ENCODE measurements at regions not wholly inside any gene's neighbourhood (a gene's known extent, or its start where the extent isn't known, plus 50 kb on each side); places are given as distances from the start of the nearest gene placed in this dataset.

DNA sequence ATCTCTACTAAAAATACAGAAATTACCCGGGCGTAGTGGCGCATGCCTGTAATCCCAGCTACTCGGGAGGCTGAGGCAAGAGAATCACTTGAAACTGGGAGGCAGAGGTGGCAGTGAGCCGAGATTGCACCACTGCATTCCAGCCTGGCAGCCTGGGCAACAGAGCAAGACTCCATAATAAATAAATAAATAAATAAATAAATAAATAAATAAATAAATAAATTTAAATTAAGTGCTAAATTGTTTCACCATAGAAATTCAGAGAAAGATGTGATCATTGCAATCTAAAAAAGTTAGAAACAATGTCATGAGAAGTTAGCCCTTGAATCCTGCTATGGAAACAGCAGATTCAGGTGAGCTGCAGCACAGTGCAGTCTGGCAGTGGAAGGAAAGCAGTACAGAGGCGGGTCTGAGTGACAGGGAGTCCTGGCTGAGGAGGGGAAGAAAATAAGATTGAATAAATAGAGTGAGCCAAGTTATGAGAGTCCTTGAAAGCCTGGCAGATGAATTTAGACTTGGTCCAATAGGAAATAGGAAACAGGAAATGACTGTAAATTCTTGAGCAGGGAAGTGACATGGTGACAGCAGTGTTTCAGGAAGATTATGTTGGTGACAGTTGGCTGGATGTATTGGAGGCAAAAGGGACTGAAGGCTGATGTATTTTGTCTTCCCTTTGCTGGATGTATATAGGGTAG, 241.5 kb downstream of the GXYLT1 start (continued):
- TF ChIP-seq ZNF558 (tag by site-specific recombination; IDR thresholded peaks at IDR 0.05) (0 out of 2 replicates have a peak, but pooled peaks have one; percentile 34), GFI1B (tag by site-specific recombination; IDR thresholded peaks at IDR 0.05) (no peak), ZBTB17 (tag by site-specific recombination; IDR thresholded peaks at IDR 0.05) (no peak), ZNF335 (tag by site-specific recombination; conservative IDR thresholded peaks at IDR 0.05) (no peak), MYNN (tag by site-specific recombination; IDR thresholded peaks at IDR 0.05; ENCODE audit: borderline replicate concordance) (no peak), SP7 (tag by site-specific recombination; IDR thresholded peaks at IDR 0.05) (no peak), GLI4 (tag by site-specific recombination; IDR thresholded peaks at IDR 0.05) (no peak), ZNF19 (tag by site-specific recombination; IDR thresholded peaks at IDR 0.05; ENCODE audit: low read depth) (0 out of 2 replicates have a peak, but pooled peaks have one; percentile 24), ZNF514 (tag by site-specific recombination; IDR thresholded peaks at IDR 0.05) (no peak), ZNF140 (tag by site-specific recombination; IDR thresholded peaks at IDR 0.05) (peak; percentile 60; the same call in 1 of the 2 replicates), ZNF155 (tag by site-specific recombination; IDR thresholded peaks at IDR 0.05) (no peak), ZNF660 (tag by site-specific recombination; IDR thresholded peaks at IDR 0.05) (no peak), ZNF704 (tag by site-specific recombination; IDR thresholded peaks at IDR 0.05) (no peak), ZBTB26 (tag by site-specific recombination; optimal IDR thresholded peaks at IDR 0.05) (no peak), ZNF274 (IDR thresholded peaks at IDR 0.05; ENCODE audit: low read length) (no peak), ZNF274 (tag by site-specific recombination; IDR thresholded peaks at IDR 0.05; ENCODE audit: borderline replicate concordance) (no peak), MEIS1 (CRISPR knock-in tag; IDR thresholded peaks at IDR 0.05; ENCODE audit: borderline replicate concordance) (no peak), ZNF24 (tag by site-specific recombination; IDR thresholded peaks at IDR 0.05) (no peak), KLF1 (tag by site-specific recombination; IDR thresholded peaks at IDR 0.05) (no peak), GLIS1 (tag by site-specific recombination; IDR thresholded peaks at IDR 0.05) (no peak), ZNF394 (tag by site-specific recombination; IDR thresholded peaks at IDR 0.05; ENCODE audit: borderline replicate concordance) (peak; percentile 93), ZNF654 (tag by site-specific recombination; IDR thresholded peaks at IDR 0.05; ENCODE audit: low read depth) (peak; percentile 41), REPIN1 (tag by site-specific recombination; IDR thresholded peaks at IDR 0.05; ENCODE audit: low read depth) (no peak), ZBTB11 (tag by site-specific recombination; conservative IDR thresholded peaks at IDR 0.05; ENCODE audit: low read depth) (peak; percentile 78), TCF7L2 (IDR thresholded peaks at IDR 0.05; ENCODE audit: borderline replicate concordance, low read depth, low read length) (no peak), ZNF292 (tag by site-specific recombination; IDR thresholded peaks at IDR 0.05; ENCODE audit: borderline replicate concordance, low read depth) (no peak), ZFP41 (tag by site-specific recombination; IDR thresholded peaks at IDR 0.05; ENCODE audit: borderline replicate concordance) (no peak), ZNF248 (tag by site-specific recombination; IDR thresholded peaks at IDR 0.05) (no peak)
- TF ChIP-seq, protein P1, sequence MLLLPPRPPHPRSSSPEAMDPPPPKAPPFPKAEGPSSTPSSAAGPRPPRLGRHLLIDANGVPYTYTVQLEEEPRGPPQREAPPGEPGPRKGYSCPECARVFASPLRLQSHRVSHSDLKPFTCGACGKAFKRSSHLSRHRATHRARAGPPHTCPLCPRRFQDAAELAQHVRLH (tag by site-specific recombination; IDR thresholded peaks at IDR 0.05): 0 out of 2 replicates have a peak, but pooled peaks have one; percentile 11

Data from HEK293 (cell line).